NB4 (cell line): ENCODE measurements at regions not wholly inside any gene's neighbourhood (a gene's known extent, or its start where the extent isn't known, plus 50 kb on each side); places are given as distances from the start of the nearest gene placed in this dataset.

Source experiments
- MYC ChIP-seq: IDR thresholded peaks from 2 replicates; pipeline ENCODE4 v1.6.1; 2011; ENCODE audit warnings: low read depth, low read length
- POLR2A ChIP-seq: IDR thresholded peaks from 2 replicates; pipeline ENCODE4 v1.6.1; 2011; ENCODE audit warnings: mild to moderate bottlenecking; ENCODE audit not compliant: insufficient read length; ENCODE audit errors: extremely low read depth
- TF ChIP-seq, protein P1 (sequence below): IDR thresholded peaks from one replicate; pipeline ENCODE4 v1.5.1; 2012; ENCODE audit warnings: low read depth, low read length
- TF ChIP-seq, protein P2 (sequence below): IDR thresholded peaks from 2 replicates; pipeline ENCODE4 v1.6.1; 2011; ENCODE audit warnings: low read depth, low read length

DNA sequence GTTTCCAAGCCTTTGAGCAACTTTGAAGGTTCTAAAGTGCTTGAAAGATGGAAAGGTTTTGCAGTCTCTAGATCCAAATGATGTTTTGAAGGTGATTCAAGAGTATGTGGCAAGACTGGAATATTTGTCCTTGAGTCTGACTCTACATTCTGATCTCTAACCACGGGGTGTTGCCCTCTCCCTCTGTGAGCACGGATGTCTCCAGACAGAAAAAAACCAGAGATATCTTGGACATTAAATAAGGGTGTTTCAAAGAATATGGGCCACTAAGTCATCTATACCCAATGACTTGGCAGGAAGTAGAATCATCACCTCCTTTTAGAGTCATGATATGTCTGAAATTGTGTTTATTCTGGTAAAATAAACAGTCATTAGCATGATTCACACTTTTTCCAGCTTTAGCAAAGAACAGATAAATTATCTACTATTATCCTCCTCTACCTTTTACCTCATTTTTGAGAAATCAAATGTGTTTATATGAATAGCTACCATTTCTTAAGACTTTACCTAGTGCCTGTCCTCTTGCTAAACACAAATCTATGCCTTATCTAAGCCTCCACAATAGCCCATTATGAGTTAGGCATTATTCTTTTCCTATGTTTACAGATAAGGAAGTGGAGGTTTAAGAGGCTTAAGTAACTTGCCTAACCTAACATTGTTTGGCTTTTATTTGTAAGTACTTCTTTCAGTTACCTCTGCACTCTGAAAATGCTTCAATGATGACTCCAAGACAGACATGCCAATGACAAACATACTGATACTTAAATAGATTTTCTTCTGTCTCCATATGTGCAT, 384.4 kb downstream of the BMP2 start:
- TF ChIP-seq, protein P1, sequence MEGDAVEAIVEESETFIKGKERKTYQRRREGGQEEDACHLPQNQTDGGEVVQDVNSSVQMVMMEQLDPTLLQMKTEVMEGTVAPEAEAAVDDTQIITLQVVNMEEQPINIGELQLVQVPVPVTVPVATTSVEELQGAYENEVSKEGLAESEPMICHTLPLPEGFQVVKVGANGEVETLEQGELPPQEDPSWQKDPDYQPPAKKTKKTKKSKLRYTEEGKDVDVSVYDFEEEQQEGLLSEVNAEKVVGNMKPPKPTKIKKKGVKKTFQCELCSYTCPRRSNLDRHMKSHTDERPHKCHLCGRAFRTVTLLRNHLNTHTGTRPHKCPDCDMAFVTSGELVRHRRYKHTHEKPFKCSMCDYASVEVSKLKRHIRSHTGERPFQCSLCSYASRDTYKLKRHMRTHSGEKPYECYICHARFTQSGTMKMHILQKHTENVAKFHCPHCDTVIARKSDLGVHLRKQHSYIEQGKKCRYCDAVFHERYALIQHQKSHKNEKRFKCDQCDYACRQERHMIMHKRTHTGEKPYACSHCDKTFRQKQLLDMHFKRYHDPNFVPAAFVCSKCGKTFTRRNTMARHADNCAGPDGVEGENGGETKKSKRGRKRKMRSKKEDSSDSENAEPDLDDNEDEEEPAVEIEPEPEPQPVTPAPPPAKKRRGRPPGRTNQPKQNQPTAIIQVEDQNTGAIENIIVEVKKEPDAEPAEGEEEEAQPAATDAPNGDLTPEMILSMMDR: no peak
- TF ChIP-seq MYC: no peak
- TF ChIP-seq POLR2A: no peak
- TF ChIP-seq, protein P2, sequence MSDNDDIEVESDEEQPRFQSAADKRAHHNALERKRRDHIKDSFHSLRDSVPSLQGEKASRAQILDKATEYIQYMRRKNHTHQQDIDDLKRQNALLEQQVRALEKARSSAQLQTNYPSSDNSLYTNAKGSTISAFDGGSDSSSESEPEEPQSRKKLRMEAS: no peak
